Hepatocyte (in vitro differentiated cells): ENCODE measurements at regions not wholly inside any gene's neighbourhood (a gene's known extent, or its start where the extent isn't known, plus 50 kb on each side); places are given as distances from the start of the nearest gene placed in this dataset.

Source experiments
- DNase-seq: peaks from one replicate; pipeline ENCODE4 v3.0.0-alpha.2; 2016; ENCODE audit warnings: low spot score
- H2AFZ ChIP-seq: fragments of 200-600 bp; sonication (generic); 2 replicates; pipeline ENCODE4 v1.6.0; 2016; ENCODE audit warnings: antibody characterized with exemption, mild to moderate bottlenecking
- H3K27ac ChIP-seq: fragments of 200-600 bp; sonication (generic); 2 replicates; pipeline ENCODE4 v1.5.1; 2016; ENCODE audit warnings: mild to moderate bottlenecking
- H3K27me3 ChIP-seq: fragments of 200-600 bp; sonication (generic); 2 replicates; pipeline ENCODE4 v1.6.1; 2016
- H3K36me3 ChIP-seq: fragments of 200-600 bp; sonication (generic); replicated peaks from 2 replicates; pipeline ENCODE4 v1.5.1; 2016; ENCODE audit warnings: low read depth; ENCODE audit not compliant: insufficient read depth
- H3K4me1 ChIP-seq: fragments of 200-600 bp; sonication (generic); 2 replicates; pipeline ENCODE4 v1.5.1; 2016; ENCODE audit warnings: mild to moderate bottlenecking, moderate library complexity; ENCODE audit not compliant: insufficient read depth
- H3K4me2 ChIP-seq: fragments of 200-600 bp; sonication (generic); 2 replicates; pipeline ENCODE4 v1.6.0; 2016
- H3K4me3 ChIP-seq: fragments of 200-600 bp; sonication (generic); 2 replicates; pipeline ENCODE4 v1.5.1; 2016; ENCODE audit warnings: mild to moderate bottlenecking
- H3K79me2 ChIP-seq: fragments of 200-600 bp; sonication (generic); 2 replicates; pipeline ENCODE4 v1.6.0; 2017; ENCODE audit warnings: mild to moderate bottlenecking
- H3K9me2 ChIP-seq: fragments of 200-600 bp; sonication (generic); replicated peaks from 2 replicates; pipeline ENCODE4 v1.6.0; 2017; ENCODE audit warnings: mild to moderate bottlenecking; ENCODE audit not compliant: insufficient read depth
- H3K9me3 ChIP-seq: fragments of 200-600 bp; sonication (generic); 2 replicates; pipeline ENCODE4 v1.5.1; 2016; ENCODE audit warnings: low read depth, mild to moderate bottlenecking
- H4K20me1 ChIP-seq: fragments of 200-600 bp; sonication (generic); 2 replicates; pipeline ENCODE4 v1.6.0; 2016; ENCODE audit warnings: mild to moderate bottlenecking; ENCODE audit not compliant: insufficient read depth, poor library complexity, severe bottlenecking
- EZH2 ChIP-seq: fragments of 200-600 bp; sonication (generic); IDR thresholded peaks from 2 replicates; pipeline ENCODE4 v1.6.1; 2016; ENCODE audit warnings: antibody characterized with exemption, mild to moderate bottlenecking, borderline replicate concordance
- EZH2phosphoT487 ChIP-seq: fragments of 200-600 bp; sonication (generic); IDR thresholded peaks from one replicate; pipeline ENCODE4 v1.6.1; 2018; ENCODE audit warnings: antibody characterized with exemption, mild to moderate bottlenecking, low read depth, moderate library complexity; ENCODE audit not compliant: unreplicated experiment, severe bottlenecking
- WGBS: methylation state at CpG from one replicate; pipeline ENCODE4 v1.1.6; 2016; ENCODE audit warnings: low lambda C conversion rate; ENCODE audit errors: missing lambda C conversion rate; 5-methylcytosine and 5-hydroxymethylcytosine counted together
- TF ChIP-seq, protein P1 (sequence below): fragments of 200-600 bp; sonication (generic); IDR thresholded peaks from 2 replicates; pipeline ENCODE4 v1.5.1; 2016; ENCODE audit warnings: antibody characterized with exemption, mild to moderate bottlenecking; ENCODE audit not compliant: poor library complexity

DNA sequence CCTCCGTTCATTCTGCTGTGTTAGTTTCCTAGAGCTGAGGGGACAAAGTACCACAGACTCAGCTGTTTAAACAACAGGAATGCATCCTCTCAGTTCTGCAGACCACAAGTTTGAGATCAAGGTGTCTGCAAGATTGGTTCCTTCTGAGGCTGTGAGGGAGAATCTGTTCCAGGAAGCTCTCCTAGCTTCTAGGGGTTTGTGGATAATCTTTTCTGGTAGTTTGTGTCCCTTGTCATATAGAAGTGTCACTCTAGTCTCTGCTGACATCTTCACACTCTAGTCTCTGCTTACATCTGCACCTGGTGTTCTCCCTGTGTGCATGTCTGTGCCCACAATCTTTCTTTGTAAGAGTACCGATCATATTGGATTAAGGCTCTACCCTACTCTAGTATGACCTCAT lies 581.8 kb downstream of the RNF144A start:
- H2AFZ ChIP-seq, result no peak overlapping the region
- no peaks in the 10 kb centered on the region for H3K27me3 ChIP-seq
- no peaks in the 10 kb centered on the region for H3K9me2 ChIP-seq
- H3K9me3 ChIP-seq, result no peaks in the 10 kb centered on the region
- no peaks in the 10 kb centered on the region for H3K4me1 ChIP-seq
- no peaks in the 10 kb centered on the region for H4K20me1 ChIP-seq
- no peak overlapping the region for H3K4me3 ChIP-seq
- H3K27ac ChIP-seq, result no peak overlapping the region
- no peak overlapping the region for H3K4me2 ChIP-seq
- H3K36me3 ChIP-seq, result no peaks in the 10 kb centered on the region
- DNase-seq, result no peak
- TF ChIP-seq EZH2phosphoT487, result no peak
- TF ChIP-seq EZH2, result no peak
- TF ChIP-seq, protein P1, sequence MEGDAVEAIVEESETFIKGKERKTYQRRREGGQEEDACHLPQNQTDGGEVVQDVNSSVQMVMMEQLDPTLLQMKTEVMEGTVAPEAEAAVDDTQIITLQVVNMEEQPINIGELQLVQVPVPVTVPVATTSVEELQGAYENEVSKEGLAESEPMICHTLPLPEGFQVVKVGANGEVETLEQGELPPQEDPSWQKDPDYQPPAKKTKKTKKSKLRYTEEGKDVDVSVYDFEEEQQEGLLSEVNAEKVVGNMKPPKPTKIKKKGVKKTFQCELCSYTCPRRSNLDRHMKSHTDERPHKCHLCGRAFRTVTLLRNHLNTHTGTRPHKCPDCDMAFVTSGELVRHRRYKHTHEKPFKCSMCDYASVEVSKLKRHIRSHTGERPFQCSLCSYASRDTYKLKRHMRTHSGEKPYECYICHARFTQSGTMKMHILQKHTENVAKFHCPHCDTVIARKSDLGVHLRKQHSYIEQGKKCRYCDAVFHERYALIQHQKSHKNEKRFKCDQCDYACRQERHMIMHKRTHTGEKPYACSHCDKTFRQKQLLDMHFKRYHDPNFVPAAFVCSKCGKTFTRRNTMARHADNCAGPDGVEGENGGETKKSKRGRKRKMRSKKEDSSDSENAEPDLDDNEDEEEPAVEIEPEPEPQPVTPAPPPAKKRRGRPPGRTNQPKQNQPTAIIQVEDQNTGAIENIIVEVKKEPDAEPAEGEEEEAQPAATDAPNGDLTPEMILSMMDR, result no peak
- WGBS, result 80% methylated on average over 2 of the region's 2 CpGs
- H3K79me2 ChIP-seq, result no peaks in the 10 kb centered on the region

DNA sequence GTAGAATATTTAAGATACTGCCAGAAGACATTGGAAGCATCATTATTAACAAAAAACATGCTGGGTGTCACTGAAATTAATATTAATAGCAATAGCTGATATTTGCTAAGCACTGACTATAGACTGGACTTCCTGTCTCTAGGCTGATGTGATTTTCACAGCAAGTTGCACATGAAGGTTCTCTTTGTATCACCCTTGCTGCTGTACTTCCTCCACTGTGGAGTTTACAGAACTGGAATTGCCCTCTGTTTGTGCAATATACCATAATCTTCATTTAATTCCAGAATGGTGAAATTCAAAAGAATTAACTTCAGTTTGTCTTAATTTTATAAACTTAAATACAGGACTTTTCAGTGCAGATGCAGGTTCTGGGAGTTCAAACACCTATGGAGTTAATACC lies 585.1 kb downstream of the RNF144A start:
- Histone ChIP-seq H3K27ac (no peak overlapping the region), H3K4me2 (no peak overlapping the region), H4K20me1 (no peaks in the 10 kb centered on the region), H3K9me3 (no peaks in the 10 kb centered on the region), H3K79me2 (no peaks in the 10 kb centered on the region), H3K4me3 (no peak overlapping the region), H3K36me3 (no peaks in the 10 kb centered on the region), H3K27me3 (no peaks in the 10 kb centered on the region), H3K4me1 (no peaks in the 10 kb centered on the region), H2AFZ (no peak overlapping the region), H3K9me2 (no peaks in the 10 kb centered on the region)
- no peak for DNase-seq
- TF ChIP-seq, protein P1, result no peak
- TF ChIP-seq EZH2phosphoT487, result no peak
- TF ChIP-seq EZH2, result no peak

DNA sequence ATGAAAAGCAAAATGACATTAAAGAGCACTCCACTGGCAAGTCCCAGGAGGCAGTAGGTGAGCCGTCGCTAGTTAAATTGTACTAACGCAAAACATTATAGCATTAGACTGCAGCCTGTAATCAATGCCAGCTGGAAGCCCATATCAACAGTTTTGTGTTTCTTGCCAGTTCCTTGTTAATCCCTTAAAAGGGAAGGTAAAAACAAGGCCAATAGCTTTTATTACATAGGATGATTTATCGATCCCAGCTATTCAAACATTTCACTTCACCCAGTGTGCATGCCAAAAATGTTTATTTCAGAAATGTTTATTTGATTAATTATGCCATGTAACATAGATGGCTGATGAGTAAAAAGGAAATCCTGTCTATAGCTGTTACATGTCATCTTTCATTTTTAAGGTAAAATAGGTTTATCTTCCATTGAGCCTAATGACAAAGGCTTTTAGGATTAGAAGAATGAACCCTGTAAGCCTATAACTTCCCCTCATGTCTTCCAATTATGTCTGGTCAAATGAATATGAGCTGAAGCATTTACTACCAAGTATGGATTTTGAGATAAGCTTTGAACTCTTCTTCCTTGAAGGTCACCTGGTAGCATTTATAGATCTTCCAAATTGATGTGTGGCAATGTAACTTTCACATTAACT lies 591.2 kb downstream of the RNF144A start:
- Histone ChIP-seq H3K79me2 (no peaks in the 10 kb centered on the region), H4K20me1 (no peaks in the 10 kb centered on the region), H3K4me3 (no peak overlapping the region)

More for the DNA sequence above, 591.2 kb downstream of the RNF144A start:
- no peak for DNase-seq
- Histone ChIP-seq H3K9me3 (no peaks in the 10 kb centered on the region), H3K36me3 (no peaks in the 10 kb centered on the region), H3K27ac (no peak overlapping the region), H3K27me3 (no peaks in the 10 kb centered on the region), H2AFZ (no peak overlapping the region), H3K4me1 (no peaks in the 10 kb centered on the region), H3K4me2 (no peak overlapping the region), H3K9me2 (no peaks in the 10 kb centered on the region)
- 50% methylated on average over 4 of the region's 4 CpGs for WGBS
- TF ChIP-seq EZH2, result no peak
- TF ChIP-seq, protein P1, result no peak
- no peak for TF ChIP-seq EZH2phosphoT487
